HL-60 (cell line): ENCODE measurements at regions not wholly inside any gene's neighbourhood (a gene's known extent, or its start where the extent isn't known, plus 50 kb on each side); places are given as distances from the start of the nearest gene placed in this dataset.

Experiments
- CTCF ChIP-seq: IDR thresholded peaks from one replicate; pipeline ENCODE4 v1.5.1; 2011; ENCODE audit warnings: low read length, control low read depth, inconsistent platforms; ENCODE audit not compliant: insufficient read depth
- GABPA ChIP-seq: IDR thresholded peaks from 2 replicates; pipeline ENCODE4 v1.6.1; 2012; ENCODE audit warnings: low read depth
- POLR2AphosphoS5 ChIP-seq: IDR thresholded peaks from 2 replicates; pipeline ENCODE4 v1.6.1; 2012; ENCODE audit warnings: low read depth
- REST ChIP-seq: IDR thresholded peaks from 2 replicates; pipeline ENCODE4 v1.6.1; 2012; ENCODE audit warnings: low read depth; ENCODE audit not compliant: insufficient replicate concordance

- no peak for TF ChIP-seq REST
- TF ChIP-seq CTCF, result no peak
- no peak for TF ChIP-seq POLR2AphosphoS5
- TF ChIP-seq GABPA, result no peak
Measured at GRCh38 chr21:41045534-41046268, 122.3 kb upstream of the BACE2 start.
